ENCODE measurements at regions not wholly inside any gene's neighbourhood (a gene's known extent, or its start where the extent isn't known, plus 50 kb on each side); places are given as distances from the start of the nearest gene placed in this dataset.
"Not testable (repeated sequence)": the region's sequence is repeated elsewhere in the genome, so short reads cannot be mapped to it uniquely, and the experiment has no call there.

DNA sequence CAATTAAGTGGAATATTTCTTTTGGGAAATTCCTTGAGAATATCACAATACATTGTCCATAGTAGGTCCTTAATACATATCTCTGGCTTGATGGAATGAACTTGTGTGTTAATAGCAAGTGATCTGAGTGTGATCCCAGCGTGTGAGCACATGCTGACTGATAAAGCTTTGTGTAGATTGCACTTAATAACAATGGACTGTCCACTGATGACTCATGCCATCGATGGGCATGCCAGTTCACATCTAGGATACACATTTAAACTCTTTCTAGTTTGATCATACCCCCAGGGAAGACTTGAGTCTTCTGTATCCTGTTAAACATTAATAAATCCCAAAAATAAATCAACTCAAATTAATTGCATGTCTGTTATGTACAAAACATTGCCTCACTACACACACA is 454.3 kb upstream of the SPTLC3 start:
- H3K27ac Mint-ChIP-seq (ENCODE audit: unreplicated experiment): no peak overlapping the region
- no peak overlapping the region for H3K4me3 Mint-ChIP-seq
- no peaks in the 10 kb centered on the region for H3K27me3 Mint-ChIP-seq (ENCODE audit: low read depth)
- no peak for DNase-seq (ENCODE audit: low read depth, low spot score)
- no peaks in the 10 kb centered on the region for H3K36me3 Mint-ChIP-seq (ENCODE audit: low read depth)
- H3K4me1 Mint-ChIP-seq: no peaks in the 10 kb centered on the region
- TF ChIP-seq, protein P1, sequence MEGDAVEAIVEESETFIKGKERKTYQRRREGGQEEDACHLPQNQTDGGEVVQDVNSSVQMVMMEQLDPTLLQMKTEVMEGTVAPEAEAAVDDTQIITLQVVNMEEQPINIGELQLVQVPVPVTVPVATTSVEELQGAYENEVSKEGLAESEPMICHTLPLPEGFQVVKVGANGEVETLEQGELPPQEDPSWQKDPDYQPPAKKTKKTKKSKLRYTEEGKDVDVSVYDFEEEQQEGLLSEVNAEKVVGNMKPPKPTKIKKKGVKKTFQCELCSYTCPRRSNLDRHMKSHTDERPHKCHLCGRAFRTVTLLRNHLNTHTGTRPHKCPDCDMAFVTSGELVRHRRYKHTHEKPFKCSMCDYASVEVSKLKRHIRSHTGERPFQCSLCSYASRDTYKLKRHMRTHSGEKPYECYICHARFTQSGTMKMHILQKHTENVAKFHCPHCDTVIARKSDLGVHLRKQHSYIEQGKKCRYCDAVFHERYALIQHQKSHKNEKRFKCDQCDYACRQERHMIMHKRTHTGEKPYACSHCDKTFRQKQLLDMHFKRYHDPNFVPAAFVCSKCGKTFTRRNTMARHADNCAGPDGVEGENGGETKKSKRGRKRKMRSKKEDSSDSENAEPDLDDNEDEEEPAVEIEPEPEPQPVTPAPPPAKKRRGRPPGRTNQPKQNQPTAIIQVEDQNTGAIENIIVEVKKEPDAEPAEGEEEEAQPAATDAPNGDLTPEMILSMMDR (conservative IDR thresholded peaks at IDR 0.05): no peak
- H3K9me3 Mint-ChIP-seq: no peaks in the 10 kb centered on the region

DNA sequence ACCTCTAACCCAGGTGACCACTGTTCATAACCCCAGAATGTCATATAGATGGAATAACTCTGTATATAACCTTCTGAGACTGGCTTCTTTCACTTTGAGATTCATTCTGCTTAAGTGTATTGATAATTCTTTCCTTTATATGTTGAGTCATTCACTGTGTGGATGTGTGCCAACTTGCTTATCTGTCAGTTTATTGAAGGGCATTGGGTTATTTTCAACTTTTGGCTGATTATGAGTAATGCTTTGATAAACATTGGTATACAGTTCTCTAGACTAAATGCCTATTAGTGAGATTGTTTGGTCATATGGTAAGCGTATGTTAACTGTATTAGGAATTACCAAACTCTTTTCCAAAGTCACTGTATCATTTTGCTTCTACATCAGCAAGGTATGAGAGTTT is 453.4 kb upstream of the SPTLC3 start:
- TF ChIP-seq, protein P1 (conservative IDR thresholded peaks at IDR 0.05): no peak
- Mint-ChIP-seq H3K4me3 (no peak overlapping the region), H3K4me1 (no peaks in the 10 kb centered on the region), H3K27ac (ENCODE audit: unreplicated experiment) (no peak overlapping the region), H3K36me3 (ENCODE audit: low read depth) (no peaks in the 10 kb centered on the region), H3K27me3 (ENCODE audit: low read depth) (no peaks in the 10 kb centered on the region), H3K9me3 (no peaks in the 10 kb centered on the region)
- no peak for DNase-seq (ENCODE audit: low read depth, low spot score)

DNA sequence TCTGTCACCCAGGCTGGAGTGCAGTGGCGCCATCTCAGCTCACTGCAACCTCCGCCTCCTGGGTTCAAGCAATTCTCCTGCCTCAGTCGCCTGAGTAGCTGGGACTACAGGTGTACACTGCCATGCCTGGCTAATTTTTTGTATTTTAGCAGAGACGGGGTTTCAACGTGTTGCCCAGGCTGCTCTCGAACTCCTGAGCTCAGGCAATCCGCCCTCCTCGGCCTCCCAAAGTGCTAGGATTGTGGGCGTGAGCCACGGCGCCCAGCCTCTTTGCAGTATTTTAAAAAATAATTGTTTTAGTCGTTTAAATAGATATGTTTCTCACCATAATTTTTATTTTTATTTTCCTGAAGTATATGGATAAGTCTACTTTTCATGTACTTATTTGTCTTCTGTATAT is 452.9 kb upstream of the SPTLC3 start:
- not testable (repeated sequence) for H3K27me3 Mint-ChIP-seq (ENCODE audit: low read depth); H3K9me3 Mint-ChIP-seq; H3K36me3 Mint-ChIP-seq (ENCODE audit: low read depth); DNase-seq (ENCODE audit: low read depth, low spot score); H3K4me3 Mint-ChIP-seq; H3K4me1 Mint-ChIP-seq; H3K27ac Mint-ChIP-seq (ENCODE audit: unreplicated experiment)

DNA sequence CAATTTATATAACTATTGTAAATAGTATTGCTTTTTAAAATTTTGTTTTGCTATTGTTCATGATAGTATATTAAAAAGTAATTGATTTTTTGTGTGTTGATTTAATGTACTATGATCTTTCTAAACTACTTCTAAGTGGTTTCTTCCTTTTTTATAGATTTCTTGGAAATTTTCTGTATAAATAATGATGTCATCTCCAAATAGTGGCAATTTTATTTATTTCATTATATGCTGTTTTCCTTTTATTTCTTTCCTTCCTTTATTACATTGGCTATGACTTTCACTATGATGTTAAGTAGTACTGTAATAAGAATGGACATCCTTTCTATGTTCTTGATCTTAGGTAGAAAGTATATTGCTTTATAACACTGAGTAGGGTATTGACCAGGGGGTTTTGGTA is 451.5 kb upstream of the SPTLC3 start:
- Mint-ChIP-seq H3K4me1 (no peaks in the 10 kb centered on the region), H3K27me3 (ENCODE audit: low read depth) (no peaks in the 10 kb centered on the region), H3K4me3 (no peak overlapping the region), H3K9me3 (no peaks in the 10 kb centered on the region), H3K27ac (ENCODE audit: unreplicated experiment) (no peak overlapping the region), H3K36me3 (ENCODE audit: low read depth) (no peaks in the 10 kb centered on the region)
- TF ChIP-seq, protein P1 (conservative IDR thresholded peaks at IDR 0.05): no peak
- no peak for DNase-seq (ENCODE audit: low read depth, low spot score)

DNA sequence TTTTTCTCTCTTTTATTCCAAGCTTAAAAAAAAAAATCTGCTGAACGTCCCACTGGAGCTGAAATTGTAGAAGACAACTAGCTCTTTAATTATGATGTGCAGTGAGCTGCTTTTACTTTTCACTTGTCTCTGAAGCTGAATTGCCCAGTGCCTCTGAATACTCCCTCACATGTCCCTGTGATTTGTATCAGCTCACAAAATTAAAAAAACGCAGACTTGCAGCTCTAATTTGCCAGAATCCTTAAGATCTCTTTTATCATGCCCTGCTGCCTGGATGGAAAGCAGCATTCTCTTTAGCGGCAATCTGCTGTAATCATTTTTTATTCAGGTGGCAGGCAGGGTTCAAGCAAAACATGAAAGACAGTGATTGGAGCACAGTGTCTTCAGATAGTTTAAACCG is 443.8 kb upstream of the SPTLC3 start:
- TF ChIP-seq, protein P1 (conservative IDR thresholded peaks at IDR 0.05): no peak
- no peak for DNase-seq (ENCODE audit: low read depth, low spot score)
- no peaks in the 10 kb centered on the region for H3K36me3 Mint-ChIP-seq (ENCODE audit: low read depth)
- no peak overlapping the region for H3K4me3 Mint-ChIP-seq
- no peaks in the 10 kb centered on the region for H3K9me3 Mint-ChIP-seq
- H3K4me1 Mint-ChIP-seq: peaks cover 5% of the 10 kb centered on the region
- H3K27ac Mint-ChIP-seq (ENCODE audit: unreplicated experiment): no peak overlapping the region
- H3K27me3 Mint-ChIP-seq (ENCODE audit: low read depth): no peaks in the 10 kb centered on the region

DNA sequence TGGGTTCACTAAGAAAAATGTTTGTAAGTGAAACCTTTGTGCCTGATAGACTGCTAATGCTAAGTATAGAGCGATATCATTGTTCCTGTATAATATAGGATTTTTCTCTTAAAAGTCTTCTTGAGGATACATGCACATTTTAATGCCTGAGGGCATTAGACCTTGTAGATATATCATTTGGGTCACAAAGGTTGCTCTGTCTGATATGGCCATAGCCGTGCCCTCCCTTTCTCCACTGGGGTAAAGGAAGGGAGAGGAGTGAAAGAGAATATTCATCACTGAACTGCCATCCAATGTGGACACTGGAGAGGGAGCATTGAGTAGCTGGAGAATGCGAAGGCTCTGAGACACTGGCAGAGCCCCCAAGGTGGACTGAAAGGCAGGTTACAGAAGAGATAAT is 442.2 kb upstream of the SPTLC3 start:
- Mint-ChIP-seq H3K4me1 (peaks cover 10% of the 10 kb centered on the region), H3K27ac (ENCODE audit: unreplicated experiment) (no peak overlapping the region), H3K9me3 (peaks cover 4% of the 10 kb centered on the region), H3K36me3 (ENCODE audit: low read depth) (no peaks in the 10 kb centered on the region), H3K27me3 (ENCODE audit: low read depth) (no peaks in the 10 kb centered on the region), H3K4me3 (no peak overlapping the region)
- DNase-seq (ENCODE audit: low read depth, low spot score): no peak
- TF ChIP-seq, protein P1 (conservative IDR thresholded peaks at IDR 0.05): no peak

Data from neural crest cell (in vitro differentiated cells).